ENCODE measurements at regions not wholly inside any gene's neighbourhood (a gene's known extent, or its start where the extent isn't known, plus 50 kb on each side); places are given as distances from the start of the nearest gene placed in this dataset.

- H3T11ph ChIP-seq (ENCODE audit: low read length) = no peak overlapping the region
- no peak overlapping the region for H2AFZ ChIP-seq (ENCODE audit: low read length)
- H4K5ac ChIP-seq (ENCODE audit: insufficient read length, low read depth, low read length) = no peak overlapping the region
- no peak overlapping the region for H3K56ac ChIP-seq (ENCODE audit: insufficient read length, low read depth, low read length)
- no peak overlapping the region for H2AK5ac ChIP-seq (ENCODE audit: insufficient read length, low read length)
- no peak overlapping the region for H4K8ac ChIP-seq (replicated peaks; ENCODE audit: insufficient read length, low read depth, low read length)
- Mint-ChIP-seq H3K27me3 (ENCODE audit: low read depth) (no peaks in the 10 kb centered on the region), H3K36me3 (ENCODE audit: insufficient read depth in 1 of 3, low read depth in 3 of 3) (peaks cover 0 to 7% (median 4%) of the 10 kb centered on the region in 3 experiments; a peak in 5 of 7 replicates), H3K9me3 (peaks cover 0 to 3% of the 10 kb centered on the region in 2 experiments; a peak in 1 of 5 replicates), H3K27ac (no peak overlapping the region), H3K4me3 (no peak overlapping the region), H3K4me1 (peaks cover 11 to 14% of the 10 kb centered on the region in 2 experiments)
- H3K27me3 ChIP-seq (ENCODE audit: insufficient read depth, low read length) = no peaks in the 10 kb centered on the region
- no CpG with 5 or more reads among the region's 2 CpGs for WGBS (ENCODE audit: extremely low coverage, insufficient read length, low lambda C conversion rate)
- H3K18ac ChIP-seq (ENCODE audit: insufficient read length, low read depth, low read length) = no peak overlapping the region
- no peak overlapping the region for H2BK12ac ChIP-seq (ENCODE audit: insufficient read length, low read depth, low read length)
- no peaks in the 10 kb centered on the region for H3K23me2 ChIP-seq (ENCODE audit: insufficient read length, low read depth, low read length, poor library complexity, severe bottlenecking)
- H3K9me3 ChIP-seq (ENCODE audit: control insufficient read depth, low read depth, low read length) = no peaks in the 10 kb centered on the region
- H2BK15ac ChIP-seq (ENCODE audit: low read depth, low read length) = no peak overlapping the region
- no peak overlapping the region for H4K91ac ChIP-seq (ENCODE audit: insufficient read length, low read depth, low read length)
- H3K27ac ChIP-seq (ENCODE audit: insufficient read length, low read depth, low read length) = no peak overlapping the region
- H3K79me2 ChIP-seq (ENCODE audit: insufficient read depth, low read length) = no peaks in the 10 kb centered on the region
- no peak for TF ChIP-seq CTCF (conservative IDR thresholded peaks at IDR 0.05)
- no peak overlapping the region for H3K4me2 ChIP-seq (ENCODE audit: insufficient read depth, insufficient read length, low read length)
- no peak overlapping the region for H3K9ac ChIP-seq (ENCODE audit: extremely low read depth, insufficient read length, low read length)
- DNase-seq = no peak
- no peaks in the 10 kb centered on the region for H4K20me1 ChIP-seq (ENCODE audit: control insufficient read depth, insufficient read depth, insufficient read length)
- H3K79me1 ChIP-seq (ENCODE audit: insufficient read depth, low read depth, low read length, poor library complexity, severe bottlenecking) = no peaks in the 10 kb centered on the region
- no peak overlapping the region for H3K4ac ChIP-seq (ENCODE audit: low read depth, low read length)
- H2BK20ac ChIP-seq (ENCODE audit: low read depth, low read length, poor library complexity, severe bottlenecking) = no peak overlapping the region
- no peak overlapping the region for H2BK120ac ChIP-seq (ENCODE audit: low read depth, low read length, poor library complexity, severe bottlenecking)
- H3K23ac ChIP-seq (ENCODE audit: insufficient read length, low read depth, low read length) = no peak overlapping the region
- no peak overlapping the region for H3K14ac ChIP-seq (ENCODE audit: insufficient read depth, low read length)
- no peak overlapping the region for H2BK5ac ChIP-seq (ENCODE audit: insufficient read length, low read length)
- no peaks in the 10 kb centered on the region for H3K4me1 ChIP-seq (ENCODE audit: insufficient read depth, low read length)
Observed at GRCh38 chr4:116143198-116143597, 942.2 kb downstream of the TRAM1L1 start.
